ENCODE measurements at regions not wholly inside any gene's neighbourhood (a gene's known extent, or its start where the extent isn't known, plus 50 kb on each side); places are given as distances from the start of the nearest gene placed in this dataset.

DNA sequence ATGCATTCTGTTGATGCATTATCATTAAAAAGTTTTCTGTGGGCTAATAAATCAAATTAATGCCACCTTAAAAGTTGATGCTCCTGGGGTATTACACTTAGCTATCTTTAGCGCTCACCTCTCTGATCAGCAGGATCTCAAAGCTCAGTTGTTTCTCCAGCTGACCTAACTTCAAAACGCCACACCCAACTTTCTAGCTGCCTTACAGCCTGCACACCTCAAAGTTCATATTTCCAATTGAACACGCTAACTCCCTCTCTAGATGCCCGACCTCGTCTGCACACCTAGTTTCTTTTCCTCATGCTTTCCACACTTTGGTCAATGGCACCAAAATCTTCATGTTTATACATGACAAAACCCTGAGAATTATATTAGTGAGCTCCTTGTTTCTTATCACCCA, 98.2 kb upstream of the AGTR1 start:
- ATAC-seq (no peak), DNase-seq (ENCODE audit: low spot score) (no peak)

DNA sequence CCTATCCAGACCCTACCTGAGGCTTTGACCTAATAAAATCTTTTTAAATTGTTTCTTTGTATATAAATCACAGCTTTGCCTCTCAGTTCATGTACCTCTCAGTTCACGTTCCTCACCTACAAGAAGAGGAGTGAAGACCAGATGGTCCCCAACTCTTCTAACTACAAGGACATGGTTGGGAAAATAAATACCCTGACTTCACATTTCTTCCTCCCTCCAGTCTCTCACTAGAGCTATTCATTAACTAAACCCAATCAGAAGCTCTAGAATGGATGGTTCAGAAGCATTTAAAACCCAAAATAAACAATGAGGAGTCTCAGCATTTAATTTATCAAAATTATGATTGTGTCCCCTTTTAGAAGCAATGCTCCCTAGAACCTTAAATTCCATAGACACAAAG, 97.3 kb upstream of the AGTR1 start:
- peaks cover 3% of the 10 kb centered on the region for H3K27me3 Mint-ChIP-seq (ENCODE audit: insufficient read depth, low read depth, poor library complexity)
- Histone ChIP-seq H3K4me1 (ENCODE audit: insufficient read depth) (no peaks in the 10 kb centered on the region), H2AFZ (no peak overlapping the region), H3K36me3 (ENCODE audit: insufficient read depth) (no peaks in the 10 kb centered on the region), H3K79me2 (replicated peaks; ENCODE audit: insufficient read depth) (no peaks in the 10 kb centered on the region), H4K20me1 (replicated peaks; ENCODE audit: insufficient read depth) (no peaks in the 10 kb centered on the region), H3K4me3 (no peak overlapping the region), H3K27ac (ENCODE audit: low read depth) (no peak overlapping the region), H3K27me3 (ENCODE audit: insufficient read depth) (no peaks in the 10 kb centered on the region), H3F3A (replicated peaks; ENCODE audit: low read depth) (no peaks in the 10 kb centered on the region), H3K4me2 (no peak overlapping the region), H3K9me2 (ENCODE audit: insufficient read depth) (no peaks in the 10 kb centered on the region)
- H3K27ac Mint-ChIP-seq: no peak overlapping the region
- H3K9me3 Mint-ChIP-seq: no peaks in the 10 kb centered on the region
- no peaks in the 10 kb centered on the region for H3K36me3 Mint-ChIP-seq (ENCODE audit: low read depth)
- ATAC-seq (no peak), DNase-seq (ENCODE audit: low spot score) (no peak)
- H3K4me3 Mint-ChIP-seq: no peak overlapping the region
- H3K4me1 Mint-ChIP-seq: no peaks in the 10 kb centered on the region
- TF ChIP-seq STAT1 (IDR thresholded peaks at IDR 0.05; ENCODE audit: unreplicated experiment) (no peak), ZNF114 (CRISPR knock-in tag; IDR thresholded peaks at IDR 0.05) (no peak), ZNF331 (CRISPR knock-in tag; IDR thresholded peaks at IDR 0.05; ENCODE audit: low read depth) (no peak), JUNB (IDR thresholded peaks at IDR 0.05; ENCODE audit: unreplicated experiment) (no peak), CREB1 (CRISPR knock-in tag; IDR thresholded peaks at IDR 0.05; ENCODE audit: low read depth) (no peak), EZH2 (IDR thresholded peaks at IDR 0.05; ENCODE audit: low read depth, unreplicated experiment) (no peak), NANOG (IDR thresholded peaks at IDR 0.05; ENCODE audit: borderline replicate concordance) (no peak)
- TF ChIP-seq, protein P1, sequence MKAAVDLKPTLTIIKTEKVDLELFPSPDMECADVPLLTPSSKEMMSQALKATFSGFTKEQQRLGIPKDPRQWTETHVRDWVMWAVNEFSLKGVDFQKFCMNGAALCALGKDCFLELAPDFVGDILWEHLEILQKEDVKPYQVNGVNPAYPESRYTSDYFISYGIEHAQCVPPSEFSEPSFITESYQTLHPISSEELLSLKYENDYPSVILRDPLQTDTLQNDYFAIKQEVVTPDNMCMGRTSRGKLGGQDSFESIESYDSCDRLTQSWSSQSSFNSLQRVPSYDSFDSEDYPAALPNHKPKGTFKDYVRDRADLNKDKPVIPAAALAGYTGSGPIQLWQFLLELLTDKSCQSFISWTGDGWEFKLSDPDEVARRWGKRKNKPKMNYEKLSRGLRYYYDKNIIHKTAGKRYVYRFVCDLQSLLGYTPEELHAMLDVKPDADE (IDR thresholded peaks at IDR 0.05): no peak

More for the DNA sequence above, 98.2 kb upstream of the AGTR1 start:
- peaks cover 3% of the 10 kb centered on the region for H3K27me3 Mint-ChIP-seq (ENCODE audit: insufficient read depth, low read depth, poor library complexity)
- H3F3A ChIP-seq (replicated peaks; ENCODE audit: low read depth): no peaks in the 10 kb centered on the region
- H3K4me3 ChIP-seq: no peak overlapping the region
- no peaks in the 10 kb centered on the region for H3K36me3 ChIP-seq (ENCODE audit: insufficient read depth)
- H4K20me1 ChIP-seq (replicated peaks; ENCODE audit: insufficient read depth): no peaks in the 10 kb centered on the region
- no peak overlapping the region for H3K4me2 ChIP-seq
- no peaks in the 10 kb centered on the region for H3K9me2 ChIP-seq (ENCODE audit: insufficient read depth)
- no peaks in the 10 kb centered on the region for H3K4me1 Mint-ChIP-seq
- no peaks in the 10 kb centered on the region for H3K9me3 Mint-ChIP-seq
- H3K27me3 ChIP-seq (ENCODE audit: insufficient read depth): no peaks in the 10 kb centered on the region
- no peaks in the 10 kb centered on the region for H3K36me3 Mint-ChIP-seq (ENCODE audit: low read depth)
- TF ChIP-seq EZH2phosphoT487 (IDR thresholded peaks at IDR 0.05; ENCODE audit: unreplicated experiment) (no peak), NANOG (IDR thresholded peaks at IDR 0.05; ENCODE audit: borderline replicate concordance) (no peak), ZNF331 (CRISPR knock-in tag; IDR thresholded peaks at IDR 0.05; ENCODE audit: low read depth) (no peak), STAT1 (IDR thresholded peaks at IDR 0.05; ENCODE audit: unreplicated experiment) (no peak), ZNF114 (CRISPR knock-in tag; IDR thresholded peaks at IDR 0.05) (no peak), CREB1 (CRISPR knock-in tag; IDR thresholded peaks at IDR 0.05; ENCODE audit: low read depth) (no peak), EZH2 (IDR thresholded peaks at IDR 0.05; ENCODE audit: low read depth, unreplicated experiment) (no peak)
- TF ChIP-seq, protein P2, sequence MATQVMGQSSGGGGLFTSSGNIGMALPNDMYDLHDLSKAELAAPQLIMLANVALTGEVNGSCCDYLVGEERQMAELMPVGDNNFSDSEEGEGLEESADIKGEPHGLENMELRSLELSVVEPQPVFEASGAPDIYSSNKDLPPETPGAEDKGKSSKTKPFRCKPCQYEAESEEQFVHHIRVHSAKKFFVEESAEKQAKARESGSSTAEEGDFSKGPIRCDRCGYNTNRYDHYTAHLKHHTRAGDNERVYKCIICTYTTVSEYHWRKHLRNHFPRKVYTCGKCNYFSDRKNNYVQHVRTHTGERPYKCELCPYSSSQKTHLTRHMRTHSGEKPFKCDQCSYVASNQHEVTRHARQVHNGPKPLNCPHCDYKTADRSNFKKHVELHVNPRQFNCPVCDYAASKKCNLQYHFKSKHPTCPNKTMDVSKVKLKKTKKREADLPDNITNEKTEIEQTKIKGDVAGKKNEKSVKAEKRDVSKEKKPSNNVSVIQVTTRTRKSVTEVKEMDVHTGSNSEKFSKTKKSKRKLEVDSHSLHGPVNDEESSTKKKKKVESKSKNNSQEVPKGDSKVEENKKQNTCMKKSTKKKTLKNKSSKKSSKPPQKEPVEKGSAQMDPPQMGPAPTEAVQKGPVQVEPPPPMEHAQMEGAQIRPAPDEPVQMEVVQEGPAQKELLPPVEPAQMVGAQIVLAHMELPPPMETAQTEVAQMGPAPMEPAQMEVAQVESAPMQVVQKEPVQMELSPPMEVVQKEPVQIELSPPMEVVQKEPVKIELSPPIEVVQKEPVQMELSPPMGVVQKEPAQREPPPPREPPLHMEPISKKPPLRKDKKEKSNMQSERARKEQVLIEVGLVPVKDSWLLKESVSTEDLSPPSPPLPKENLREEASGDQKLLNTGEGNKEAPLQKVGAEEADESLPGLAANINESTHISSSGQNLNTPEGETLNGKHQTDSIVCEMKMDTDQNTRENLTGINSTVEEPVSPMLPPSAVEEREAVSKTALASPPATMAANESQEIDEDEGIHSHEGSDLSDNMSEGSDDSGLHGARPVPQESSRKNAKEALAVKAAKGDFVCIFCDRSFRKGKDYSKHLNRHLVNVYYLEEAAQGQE (IDR thresholded peaks at IDR 0.05; ENCODE audit: unreplicated experiment): no peak
- TF ChIP-seq, protein P1 (IDR thresholded peaks at IDR 0.05): no peak
- H3K27ac ChIP-seq (ENCODE audit: low read depth): no peak overlapping the region
- H2AFZ ChIP-seq: no peak overlapping the region
- no peak overlapping the region for H3K27ac Mint-ChIP-seq
- H3K4me1 ChIP-seq (ENCODE audit: insufficient read depth): no peaks in the 10 kb centered on the region
- H3K79me2 ChIP-seq (replicated peaks; ENCODE audit: insufficient read depth): no peaks in the 10 kb centered on the region
- no peak overlapping the region for H3K4me3 Mint-ChIP-seq

Data from GM23338 (cell line).